Posterior cingulate gyrus (tissue), 11 donors: ENCODE measurements at regions not wholly inside any gene's neighbourhood (a gene's known extent, or its start where the extent isn't known, plus 50 kb on each side); places are given as distances from the start of the nearest gene placed in this dataset.

ENCODE experiments used
- DNase-seq, 10 donors: peaks; one replicate each; pipeline versions ENCODE4 v3.0.0 to v3.0.0-alpha.2; 2020 to 2021; ENCODE audit warnings: mixed read lengths in 3 of 10
- intact Hi-C: fragments of 100-400 bp; cut with DNase I; formaldehyde crosslinking; loops from one replicate; pipeline ENCODE4 v1.15.1; 2023

DNA sequence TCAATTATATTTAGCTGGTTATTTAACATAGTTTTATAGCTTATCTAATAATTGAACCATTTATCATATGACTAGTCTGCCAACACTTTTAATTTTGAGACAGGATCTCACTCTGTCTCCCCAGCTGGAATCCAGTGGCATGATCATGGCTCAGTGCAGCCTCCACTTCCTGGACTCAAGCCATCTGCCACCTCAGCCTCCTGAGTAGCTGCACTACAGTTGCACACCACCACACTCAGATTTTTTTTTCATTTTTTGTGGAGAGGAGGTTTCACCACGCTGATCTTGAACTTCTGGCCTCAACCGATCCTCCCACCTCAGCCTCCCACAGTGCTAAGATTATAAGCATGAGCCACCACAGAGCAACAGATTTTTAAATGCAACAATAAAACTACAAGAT, 151.4 kb upstream of the MDGA2 start:
- DNase-seq, result peak in 1 of 10 donors; percentile 52
- intact Hi-C loops, result no loop called here

DNA sequence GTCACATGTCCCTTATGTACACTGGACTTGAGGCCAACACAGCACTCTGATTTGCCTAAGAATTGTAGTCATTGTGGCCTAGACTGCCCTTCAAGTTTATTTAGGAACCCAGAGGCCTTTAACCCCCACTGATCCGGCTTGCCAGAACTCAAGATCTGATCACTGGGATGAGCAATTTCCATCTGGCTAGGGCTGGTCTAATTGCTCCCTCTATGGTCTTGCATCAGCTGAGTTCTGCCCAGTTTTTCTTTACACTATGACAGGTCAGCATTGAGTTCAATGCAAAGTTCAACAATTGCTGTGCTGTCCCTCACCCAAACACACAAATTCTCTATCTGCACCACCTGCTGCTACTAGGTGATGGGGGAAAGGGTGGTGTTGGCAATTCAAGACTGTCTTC, 146.9 kb upstream of the MDGA2 start:
- intact Hi-C loops, result no loop called here
- no peak for DNase-seq

DNA sequence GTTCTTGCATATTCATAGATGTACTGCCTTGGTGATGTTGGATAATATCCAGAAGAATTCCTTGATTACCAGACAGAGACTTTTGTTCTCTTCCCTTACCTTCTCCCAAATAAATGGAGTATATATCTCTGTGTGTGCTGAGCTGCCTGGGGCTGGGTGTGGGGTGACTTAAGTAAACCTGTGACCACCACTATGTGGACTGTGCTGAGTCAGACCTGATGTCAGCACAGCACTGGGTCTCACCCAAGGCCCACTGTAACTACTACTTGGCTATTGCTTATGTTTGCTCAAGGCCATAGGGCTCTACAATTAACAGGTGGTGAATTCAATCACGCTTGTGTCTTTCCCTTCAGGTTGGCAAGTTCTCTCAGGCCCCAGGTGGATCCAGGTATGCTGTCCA, 145.7 kb upstream of the MDGA2 start:
- intact Hi-C loops, result no loop called here
- no peak for DNase-seq

DNA sequence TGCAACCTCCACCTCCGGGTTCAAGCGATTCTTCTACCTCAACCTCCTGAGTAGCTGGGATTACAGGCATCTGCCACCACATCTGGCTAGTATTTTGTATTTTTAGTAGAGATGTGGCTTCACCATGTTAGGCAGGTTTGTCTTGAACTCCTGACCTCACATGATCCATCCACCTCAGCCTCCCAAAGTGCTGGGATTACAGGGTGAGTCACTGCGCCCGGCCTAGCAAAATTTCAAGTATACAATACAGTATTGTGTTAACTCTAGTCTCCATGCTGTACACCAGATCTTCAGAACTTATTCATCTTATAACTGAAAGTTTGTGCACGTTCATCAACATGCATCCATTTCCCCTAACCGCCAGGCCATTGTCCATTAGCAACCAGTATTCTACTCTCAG, 115.1 kb upstream of the MDGA2 start:
- intact Hi-C loops, result no loop called here
- no peak for DNase-seq

DNA sequence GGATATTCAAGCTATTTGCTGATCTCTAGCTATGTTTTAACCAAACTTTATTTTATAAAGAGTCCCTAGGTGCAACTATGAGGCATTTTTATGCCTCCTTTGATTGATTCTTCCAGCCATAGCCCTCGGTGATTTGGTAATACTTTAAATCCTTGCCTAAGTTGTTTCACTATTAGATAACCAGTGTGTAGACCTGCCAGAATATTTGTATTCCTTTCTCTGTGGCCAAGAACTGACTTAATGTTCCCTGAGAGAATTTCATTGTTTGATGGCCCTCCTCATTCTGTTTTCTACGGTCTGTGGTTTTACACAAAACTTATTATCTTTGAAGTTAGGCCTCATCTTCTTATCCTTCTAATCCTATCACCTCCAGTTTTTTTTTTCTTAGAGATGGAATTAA, 109.7 kb upstream of the MDGA2 start:
- DNase-seq, result no peak
- intact Hi-C loops, result no loop called here

DNA sequence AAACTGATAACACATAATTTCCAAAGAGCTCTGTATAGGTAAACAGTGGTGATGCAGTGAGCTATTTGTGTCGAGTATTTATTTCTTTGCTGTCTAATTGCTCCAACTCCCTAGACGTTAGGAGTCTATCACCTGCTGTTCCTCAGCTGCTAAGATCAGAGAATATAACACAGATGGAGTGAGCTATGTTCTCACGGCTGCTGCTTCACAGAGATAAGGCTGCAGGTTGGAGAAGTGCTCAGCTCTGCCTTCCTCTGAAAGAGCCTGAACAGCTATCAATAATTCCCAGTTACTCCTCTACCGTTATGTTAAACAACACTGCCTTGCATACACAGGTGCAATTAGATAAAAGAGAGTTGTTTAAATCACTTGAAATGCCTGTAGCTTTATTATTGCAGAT, 103.2 kb upstream of the MDGA2 start:
- intact Hi-C loops, result no loop called here
- DNase-seq, result no peak

DNA sequence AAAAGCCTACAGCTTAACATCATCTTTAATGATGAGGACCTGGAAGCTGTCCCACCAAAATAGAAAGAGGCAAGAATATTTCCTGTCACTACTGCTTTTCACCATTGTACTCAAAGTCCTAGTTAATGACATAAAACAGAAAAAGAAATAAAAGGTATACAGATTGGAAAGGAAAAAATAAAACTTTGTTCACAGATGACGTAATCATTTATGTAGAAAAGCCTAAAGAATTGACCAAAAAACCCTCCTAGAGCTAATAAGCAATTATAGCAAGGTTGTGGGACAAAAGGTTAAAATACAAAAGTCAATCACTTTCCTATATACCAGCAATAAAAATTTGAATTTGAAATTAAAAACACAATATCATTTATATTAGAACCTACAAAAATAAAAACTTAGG, 97.2 kb upstream of the MDGA2 start:
- intact Hi-C loops, result no loop called here
- no peak for DNase-seq

DNA sequence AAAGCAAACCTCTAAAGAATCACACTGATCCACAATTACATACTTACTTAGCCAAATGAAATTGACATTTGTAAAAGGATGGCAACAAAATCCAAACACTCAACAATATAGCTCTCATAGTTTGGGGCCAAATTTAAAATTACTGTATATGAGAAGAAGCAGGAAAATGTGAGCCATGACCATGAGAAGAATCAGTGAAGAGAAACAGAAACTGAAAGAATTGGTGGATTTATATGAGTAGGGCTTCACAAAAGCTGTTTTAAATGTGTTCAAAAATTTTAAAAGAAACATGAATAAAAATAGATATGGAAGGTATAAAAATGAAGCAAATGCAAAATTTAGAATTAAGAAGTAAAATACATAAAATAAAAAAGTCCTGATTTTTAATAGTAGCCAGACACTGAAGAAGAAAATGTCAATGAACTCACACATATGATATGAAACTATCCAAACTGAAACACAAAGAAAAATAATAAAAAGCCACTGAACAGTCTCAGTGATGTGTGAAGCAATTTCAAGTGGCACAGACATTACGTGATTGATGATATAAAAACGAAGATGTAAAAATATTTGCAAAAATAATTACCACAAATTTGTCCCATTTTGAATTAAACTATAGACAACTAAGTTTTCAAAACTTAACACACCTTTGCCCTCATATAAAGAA, 87.9 kb upstream of the MDGA2 start:
- DNase-seq, result no peak
- intact Hi-C loops, result no loop called here

DNA sequence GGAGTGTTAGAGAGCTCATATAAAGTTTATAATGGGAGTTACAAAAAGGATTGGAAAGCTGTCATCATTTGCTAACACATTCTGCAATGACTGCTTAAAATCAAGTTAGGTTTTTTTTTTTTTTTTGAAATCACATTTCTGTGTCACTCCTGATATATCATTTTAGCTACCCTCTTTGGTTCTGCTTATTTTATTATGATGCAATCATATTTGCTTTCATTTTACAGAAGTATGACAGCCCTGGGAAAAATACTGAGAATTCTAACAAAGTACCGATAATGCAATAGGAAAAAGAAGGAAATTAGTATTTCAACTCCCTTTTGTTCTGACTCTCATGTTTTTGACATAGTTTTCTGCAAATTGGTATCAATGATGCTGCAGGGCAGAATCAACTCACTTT, 71.6 kb upstream of the MDGA2 start:
- intact Hi-C loops, result no loop called here
- no peak for DNase-seq

DNA sequence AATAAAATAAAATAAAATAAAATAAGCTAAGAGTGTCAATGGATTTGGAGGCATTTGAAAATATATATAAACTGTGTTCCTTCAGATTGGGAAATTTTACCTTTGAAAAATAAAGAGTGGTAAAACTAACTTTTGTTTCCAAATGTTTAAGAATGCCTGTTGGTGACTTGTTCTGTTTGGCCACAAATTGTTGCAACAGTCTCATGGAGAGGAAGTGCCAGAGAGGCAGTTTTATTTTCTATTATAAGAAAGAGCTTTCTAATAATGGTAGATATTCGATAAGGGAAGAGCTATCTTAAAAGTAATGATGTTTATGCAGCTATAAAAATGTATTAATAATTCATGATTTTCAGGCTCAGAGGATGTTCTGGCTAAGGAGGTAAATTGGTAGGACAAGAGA, 68.8 kb upstream of the MDGA2 start:
- DNase-seq, result no peak
- intact Hi-C loops, result no loop called here

DNA sequence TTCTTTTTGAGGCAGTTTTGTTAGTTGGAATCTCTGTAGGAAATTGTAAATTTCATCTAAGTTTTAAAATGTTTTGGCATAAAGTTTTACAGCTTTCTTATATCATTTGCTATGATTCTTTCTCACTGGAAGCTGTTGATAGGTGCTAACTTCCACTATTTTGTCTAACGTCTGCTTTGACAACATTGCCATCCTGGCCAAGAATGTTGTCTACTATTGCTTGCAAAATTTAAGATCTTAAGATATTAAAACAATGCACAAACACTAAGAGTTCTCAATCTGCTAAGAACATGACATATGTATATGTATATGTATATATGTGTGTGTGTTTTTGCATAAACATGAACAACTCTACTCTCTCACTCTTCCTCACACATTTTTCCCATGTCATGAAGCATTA, 64.1 kb upstream of the MDGA2 start:
- no peak for DNase-seq
- intact Hi-C loops, result no loop called here

DNA sequence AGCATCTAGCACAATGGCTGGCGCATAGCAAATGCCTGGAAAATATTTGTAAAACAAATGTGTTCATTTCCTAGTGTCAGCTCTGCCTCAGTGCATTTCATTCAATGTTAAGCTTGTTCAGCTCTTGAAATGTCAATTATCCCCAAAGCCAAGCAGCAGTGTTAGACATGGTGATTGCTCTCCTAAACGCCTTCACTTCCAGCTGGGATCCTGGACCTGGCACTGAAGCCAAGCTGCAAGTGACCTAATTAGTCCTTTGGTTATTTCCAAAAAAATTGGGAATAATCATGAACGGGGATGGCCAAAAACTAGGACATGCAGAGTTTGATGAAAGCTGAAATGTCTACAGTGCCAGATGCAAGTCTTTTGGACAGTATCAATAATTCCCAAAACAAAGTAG, 54.9 kb upstream of the MDGA2 start:
- intact Hi-C loops, result no loop called here
- DNase-seq, result no peak
